ENCODE measurements at regions not wholly inside any gene's neighbourhood (a gene's known extent, or its start where the extent isn't known, plus 50 kb on each side); places are given as distances from the start of the nearest gene placed in this dataset.
"Not testable (repeated sequence)": the region's sequence is repeated elsewhere in the genome, so short reads cannot be mapped to it uniquely, and the experiment has no call there.

- no peak overlapping the region for H3K4me3 ChIP-seq (ENCODE audit: low read depth, low read length)
- no peaks in the 10 kb centered on the region for H3K9me3 ChIP-seq (ENCODE audit: control insufficient read depth, insufficient read depth, low read length)
- H3K36me3 ChIP-seq (ENCODE audit: control insufficient read depth, insufficient read depth, low read length) = no peaks in the 10 kb centered on the region
- H3K27ac ChIP-seq (ENCODE audit: low read depth, low read length) = no peak overlapping the region
- peaks cover 7% of the 10 kb centered on the region for H3K4me1 ChIP-seq (ENCODE audit: control insufficient read depth, insufficient read depth, low read length)
- DNase-seq (ENCODE audit: low read depth in 4 of 6, low spot score in 6 of 6) = no peak
- H3K27me3 ChIP-seq (ENCODE audit: control insufficient read depth, insufficient read depth, low read length) = peaks cover 3% of the 10 kb centered on the region
- WGBS (ENCODE audit: insufficient coverage) = 80% methylated on average over 2 of the region's 7 CpGs
Measured at GRCh38 chr10:8334631-8335030, 280.1 kb downstream of the GATA3 start.

GRCh38 chr10:8336629-8337331 is 282.3 kb downstream of the GATA3 start:
- Histone ChIP-seq H3K36me3 (ENCODE audit: control insufficient read depth, insufficient read depth, low read length) (no peaks in the 10 kb centered on the region), H3K27ac (ENCODE audit: low read depth, low read length) (no peak overlapping the region), H3K9me3 (ENCODE audit: control insufficient read depth, insufficient read depth, low read length) (no peaks in the 10 kb centered on the region), H3K4me3 (ENCODE audit: low read depth, low read length) (no peak overlapping the region), H3K27me3 (ENCODE audit: control insufficient read depth, insufficient read depth, low read length) (peaks cover 3% of the 10 kb centered on the region), H3K4me1 (ENCODE audit: control insufficient read depth, insufficient read depth, low read length) (peaks cover 7% of the 10 kb centered on the region)
- 75% methylated on average over 14 of the region's 19 CpGs for WGBS (ENCODE audit: insufficient coverage)
- DNase-seq (ENCODE audit: low read depth in 4 of 6, low spot score in 6 of 6) = no peak

GRCh38 chr10:8337332-8337651 is 282.8 kb downstream of the GATA3 start:
- Histone ChIP-seq H3K27ac (ENCODE audit: low read depth, low read length) (no peak overlapping the region), H3K36me3 (ENCODE audit: control insufficient read depth, insufficient read depth, low read length) (no peaks in the 10 kb centered on the region), H3K9me3 (ENCODE audit: control insufficient read depth, insufficient read depth, low read length) (no peaks in the 10 kb centered on the region), H3K4me3 (ENCODE audit: low read depth, low read length) (no peak overlapping the region), H3K27me3 (ENCODE audit: control insufficient read depth, insufficient read depth, low read length) (peaks cover 3% of the 10 kb centered on the region), H3K4me1 (ENCODE audit: control insufficient read depth, insufficient read depth, low read length) (peaks cover 7% of the 10 kb centered on the region)
- no peak for DNase-seq (ENCODE audit: low read depth in 4 of 6, low spot score in 6 of 6)
- 100% methylated on average over 2 of the region's 5 CpGs for WGBS (ENCODE audit: insufficient coverage)

- 100% methylated on average over 1 of the region's 4 CpGs for WGBS (ENCODE audit: insufficient coverage)
- no peak for DNase-seq (ENCODE audit: low read depth in 4 of 6, low spot score in 6 of 6)
- Histone ChIP-seq H3K36me3 (ENCODE audit: control insufficient read depth, insufficient read depth, low read length) (no peaks in the 10 kb centered on the region), H3K9me3 (ENCODE audit: control insufficient read depth, insufficient read depth, low read length) (no peaks in the 10 kb centered on the region), H3K4me1 (ENCODE audit: control insufficient read depth, insufficient read depth, low read length) (no peaks in the 10 kb centered on the region), H3K4me3 (ENCODE audit: low read depth, low read length) (no peak overlapping the region), H3K27me3 (ENCODE audit: control insufficient read depth, insufficient read depth, low read length) (no peaks in the 10 kb centered on the region), H3K27ac (ENCODE audit: low read depth, low read length) (no peak overlapping the region)
Measured at GRCh38 chr10:8338177-8338766, 283.8 kb downstream of the GATA3 start.

GRCh38 chr10:8344756-8345155 is 290.3 kb downstream of the GATA3 start:
- Histone ChIP-seq H3K4me3 (ENCODE audit: low read depth, low read length) (no peak overlapping the region), H3K9me3 (ENCODE audit: control insufficient read depth, insufficient read depth, low read length) (no peaks in the 10 kb centered on the region), H3K4me1 (ENCODE audit: control insufficient read depth, insufficient read depth, low read length) (no peaks in the 10 kb centered on the region), H3K27me3 (ENCODE audit: control insufficient read depth, insufficient read depth, low read length) (no peaks in the 10 kb centered on the region), H3K36me3 (ENCODE audit: control insufficient read depth, insufficient read depth, low read length) (no peaks in the 10 kb centered on the region), H3K27ac (ENCODE audit: low read depth, low read length) (no peak overlapping the region)
- WGBS (ENCODE audit: insufficient coverage) = no CpG with 5 or more reads among the region's 1 CpG
- no peak for DNase-seq (ENCODE audit: low read depth in 4 of 6, low spot score in 6 of 6)

- no peaks in the 10 kb centered on the region for H3K36me3 ChIP-seq (ENCODE audit: control insufficient read depth, insufficient read depth, low read length)
- DNase-seq (ENCODE audit: low read depth in 4 of 6, low spot score in 6 of 6) = no peak
- H3K4me3 ChIP-seq (ENCODE audit: low read depth, low read length) = no peak overlapping the region
- H3K4me1 ChIP-seq (ENCODE audit: control insufficient read depth, insufficient read depth, low read length) = no peaks in the 10 kb centered on the region
- no peak overlapping the region for H3K27ac ChIP-seq (ENCODE audit: low read depth, low read length)
- no CpG with 5 or more reads among the region's 1 CpG for WGBS (ENCODE audit: insufficient coverage)
- H3K27me3 ChIP-seq (ENCODE audit: control insufficient read depth, insufficient read depth, low read length) = no peaks in the 10 kb centered on the region
- H3K9me3 ChIP-seq (ENCODE audit: control insufficient read depth, insufficient read depth, low read length) = no peaks in the 10 kb centered on the region
Measured at GRCh38 chr10:8346861-8347260, 292.4 kb downstream of the GATA3 start.

GRCh38 chr10:8347614-8348013 is 293.1 kb downstream of the GATA3 start:
- no CpG with 5 or more reads among the region's 4 CpGs for WGBS (ENCODE audit: insufficient coverage)
- not testable (repeated sequence) for H3K27me3 ChIP-seq (ENCODE audit: control insufficient read depth, insufficient read depth, low read length); DNase-seq (ENCODE audit: low read depth in 4 of 6, low spot score in 6 of 6); H3K9me3 ChIP-seq (ENCODE audit: control insufficient read depth, insufficient read depth, low read length); H3K4me1 ChIP-seq (ENCODE audit: control insufficient read depth, insufficient read depth, low read length); H3K27ac ChIP-seq (ENCODE audit: low read depth, low read length); H3K4me3 ChIP-seq (ENCODE audit: low read depth, low read length); H3K36me3 ChIP-seq (ENCODE audit: control insufficient read depth, insufficient read depth, low read length)

GRCh38 chr10:8349610-8350249 is 295.2 kb downstream of the GATA3 start:
- no peak overlapping the region for H3K4me3 ChIP-seq (ENCODE audit: low read depth, low read length)
- H3K27ac ChIP-seq (ENCODE audit: low read depth, low read length) = no peak overlapping the region
- WGBS (ENCODE audit: insufficient coverage) = 80% methylated on average over 2 of the region's 10 CpGs
- no peaks in the 10 kb centered on the region for H3K9me3 ChIP-seq (ENCODE audit: control insufficient read depth, insufficient read depth, low read length)
- no peaks in the 10 kb centered on the region for H3K27me3 ChIP-seq (ENCODE audit: control insufficient read depth, insufficient read depth, low read length)
- DNase-seq (ENCODE audit: low read depth in 4 of 6, low spot score in 6 of 6) = no peak
- H3K4me1 ChIP-seq (ENCODE audit: control insufficient read depth, insufficient read depth, low read length) = peaks cover 3% of the 10 kb centered on the region
- no peaks in the 10 kb centered on the region for H3K36me3 ChIP-seq (ENCODE audit: control insufficient read depth, insufficient read depth, low read length)

- Histone ChIP-seq H3K4me3 (ENCODE audit: low read depth, low read length) (no peak overlapping the region), H3K4me1 (ENCODE audit: control insufficient read depth, insufficient read depth, low read length) (peaks cover 3% of the 10 kb centered on the region), H3K9me3 (ENCODE audit: control insufficient read depth, insufficient read depth, low read length) (no peaks in the 10 kb centered on the region), H3K36me3 (ENCODE audit: control insufficient read depth, insufficient read depth, low read length) (no peaks in the 10 kb centered on the region), H3K27me3 (ENCODE audit: control insufficient read depth, insufficient read depth, low read length) (no peaks in the 10 kb centered on the region), H3K27ac (ENCODE audit: low read depth, low read length) (no peak overlapping the region)
- DNase-seq (ENCODE audit: low read depth in 4 of 6, low spot score in 6 of 6) = no peak
- WGBS (ENCODE audit: insufficient coverage) = no CpG with 5 or more reads among the region's 5 CpGs
Measured at GRCh38 chr10:8350250-8350967, 295.9 kb downstream of the GATA3 start.
